ENCODE measurements at regions not wholly inside any gene's neighbourhood (a gene's known extent, or its start where the extent isn't known, plus 50 kb on each side); places are given as distances from the start of the nearest gene placed in this dataset.

GRCh38 chr12:22876262-22876661, 251.3 kb downstream of the ETNK1 start (continued):
- TF ChIP-seq E2F8 (IDR thresholded peaks at IDR 0.05; ENCODE audit: low read depth, partially characterized antibody): no peak
- no peak for TF ChIP-seq GABPA (IDR thresholded peaks at IDR 0.05; ENCODE audit: low read depth)
- no peak for TF ChIP-seq PML (IDR thresholded peaks at IDR 0.05; ENCODE audit: low read length)
- TF ChIP-seq ZSCAN29 (IDR thresholded peaks at IDR 0.05): no peak
- no peak for TF ChIP-seq STAT3 (IDR thresholded peaks at IDR 0.05; ENCODE audit: low read depth, low read length)

- ChIA-PET SMC1A (ENCODE audit: uncharacterized antibody, unreplicated experiment) (interaction anchor here (1.1 kb wide), 1 partner anchor 43 kb away, joined by 3 read pairs; no protein-coding TSS in a partner anchor), RAD21 (ENCODE audit: unreplicated experiment) (no interaction called here), POLR2A (no interaction called here), CTCF (no interaction called here)
- ATAC-seq (no peak), FAIRE-seq (no peak), DNase-seq (ENCODE audit: low read depth, low spot score) (no peak)
- TF ChIP-seq CREM (IDR thresholded peaks at IDR 0.05; ENCODE audit: low read depth): no peak
- no peak for TF ChIP-seq MXI1 (IDR thresholded peaks at IDR 0.05; ENCODE audit: low read depth, low read length)
- no peak for TF ChIP-seq ASH2L (IDR thresholded peaks at IDR 0.05; ENCODE audit: borderline replicate concordance, low read depth)
- TF ChIP-seq ESRRA (IDR thresholded peaks at IDR 0.05; ENCODE audit: low read length): no peak
- no peak for TF ChIP-seq PKNOX1 (IDR thresholded peaks at IDR 0.05)
- TF ChIP-seq RELA (IDR thresholded peaks at IDR 0.05; ENCODE audit: borderline replicate concordance, partially characterized antibody): no peak
- H3K36me3 ChIP-seq (ENCODE audit: control insufficient read depth in 2 of 2, insufficient read depth in 2 of 2, low read length in 1 of 2): no peaks in the 10 kb centered on the region
- no peak overlapping the region for H3K27ac ChIP-seq (ENCODE audit: control insufficient read depth, insufficient read depth)
- intact Hi-C loops (cut with micrococcal nuclease; ENCODE audit: unreplicated experiment) (no loop called here), in situ Hi-C loops (cut with MboI) (no loop called here)
- WGBS (ENCODE audit: insufficient coverage, insufficient replicate concordance, low lambda C conversion rate, missing lambda C conversion rate): 0% methylated on average over 1 of the region's 1 CpG
- no peak overlapping the region for H3K4me2 ChIP-seq (ENCODE audit: control insufficient read depth, insufficient read depth)
- no peaks in the 10 kb centered on the region for H3K4me1 ChIP-seq (ENCODE audit: control insufficient read depth, insufficient read depth, low read length)
- H3K9ac ChIP-seq (ENCODE audit: control insufficient read depth, insufficient read depth, low read length): no peak overlapping the region
- no TSS peak for BruUV-seq (replicated peaks)
- no peaks in the 10 kb centered on the region for H3K9me3 ChIP-seq (replicated peaks; ENCODE audit: control insufficient read depth, insufficient read depth, low read length)
- H3K27me3 ChIP-seq (replicated peaks in 1 of 2; ENCODE audit: control insufficient read depth in 2 of 2, insufficient read depth in 2 of 2, low read length in 1 of 2): no peaks in the 10 kb centered on the region
- H3K79me2 ChIP-seq (ENCODE audit: control insufficient read depth, insufficient read depth, low read length): no peaks in the 10 kb centered on the region
- H3K4me3 ChIP-seq: no peak overlapping the region
- no peak overlapping the region for H2AFZ ChIP-seq (ENCODE audit: control insufficient read depth, low read depth, low read length)
- H4K20me1 ChIP-seq (ENCODE audit: control insufficient read depth, insufficient read depth): no peaks in the 10 kb centered on the region
These were observed 254.2 kb downstream of the ETNK1 start for GRCh38 chr12:22879203-22879602.
